OCI-LY3 (cell line): ENCODE measurements at regions not wholly inside any gene's neighbourhood (a gene's known extent, or its start where the extent isn't known, plus 50 kb on each side); places are given as distances from the start of the nearest gene placed in this dataset.

Experiments used
- CTCF ChIP-seq: fragments of 200-600, 300-600 bp; sonication (generic); IDR thresholded peaks from 2 replicates; pipeline ENCODE4 v1.5.1; 2014; ENCODE audit warnings: antibody characterized with exemption, low read length, low read depth
- EZH2phosphoT487 ChIP-seq: fragments of 200-600 bp; shearing (Covaris generic); IDR thresholded peaks from 2 replicates; pipeline ENCODE4 v1.6.1; 2018; ENCODE audit warnings: antibody characterized with exemption, mixed run types, low read depth

- TF ChIP-seq CTCF: no peak
- no peak for TF ChIP-seq EZH2phosphoT487
Observed at GRCh38 chrY:7459802-7460201, 548.2 kb upstream of the AMELY start.
